ENCODE measurements at regions not wholly inside any gene's neighbourhood (a gene's known extent, or its start where the extent isn't known, plus 50 kb on each side); places are given as distances from the start of the nearest gene placed in this dataset.

GRCh38 chr3:90041995-90042394 is 934.6 kb downstream of the EPHA3 start (continued):
- TF ChIP-seq CTCF (IDR thresholded peaks at IDR 0.05; ENCODE audit: low read depth, low read length, missing input control) = no peak

GRCh38 chr3:90043287-90043686 is 935.9 kb downstream of the EPHA3 start:
- Histone ChIP-seq H3K9ac (ENCODE audit: low read depth in 1 of 2, low read length in 2 of 2) (no peak overlapping the region), H3K36me3 (ENCODE audit: control insufficient read depth in 4 of 4, insufficient read depth in 3 of 4, low read depth in 1 of 4, low read length in 3 of 4) (no peaks in the 10 kb centered on the region), H3K9me3 (ENCODE audit: control insufficient read depth in 4 of 4, low read length in 3 of 4) (no peaks in the 10 kb centered on the region), H3K27ac (ENCODE audit: low read depth in 1 of 2, low read length in 2 of 2) (no peak overlapping the region), H3K4me1 (ENCODE audit: control insufficient read depth in 4 of 4, insufficient read depth in 4 of 4, low read length in 3 of 4) (no peaks in the 10 kb centered on the region), H3K27me3 (ENCODE audit: control insufficient read depth in 4 of 4, insufficient read depth in 4 of 4, low read length in 3 of 4) (no peaks in the 10 kb centered on the region), H3K4me3 (ENCODE audit: low read depth in 1 of 3, low read length in 3 of 3) (no peak overlapping the region)
- WGBS = 70% methylated on average over 5 of the region's 5 CpGs
- TF ChIP-seq FOXA2 (IDR thresholded peaks at IDR 0.05) = no peak
- TF ChIP-seq NR2F2 (IDR thresholded peaks at IDR 0.05) = no peak
- TF ChIP-seq TAF1 (conservative IDR thresholded peaks at IDR 0.05) = no peak
- no peak for TF ChIP-seq FOXA1 (IDR thresholded peaks at IDR 0.05)
- TF ChIP-seq RXRA (IDR thresholded peaks at IDR 0.05) = no peak
- no peak for TF ChIP-seq ATF3 (IDR thresholded peaks at IDR 0.05)
- TF ChIP-seq YY1 (IDR thresholded peaks at IDR 0.05) = no peak
- TF ChIP-seq GABPA (IDR thresholded peaks at IDR 0.05 in 1 of 2, conservative IDR thresholded peaks at IDR 0.05 in 1 of 2) = no peak
- TF ChIP-seq SP1 (IDR thresholded peaks at IDR 0.05) = no peak
- no peak for DNase-seq (ENCODE audit: low spot score)

GRCh38 chr3:90044084-90044816 is 936.8 kb downstream of the EPHA3 start:
- no peak for DNase-seq (ENCODE audit: low spot score)
- no peak overlapping the region for H3K27ac ChIP-seq (ENCODE audit: low read depth in 1 of 2, low read length in 2 of 2)
- H3K36me3 ChIP-seq (ENCODE audit: control insufficient read depth in 4 of 4, insufficient read depth in 3 of 4, low read depth in 1 of 4, low read length in 3 of 4) = no peaks in the 10 kb centered on the region
- no peaks in the 10 kb centered on the region for H3K9me3 ChIP-seq (ENCODE audit: control insufficient read depth in 4 of 4, low read length in 3 of 4)
- H3K4me1 ChIP-seq (ENCODE audit: control insufficient read depth in 4 of 4, insufficient read depth in 4 of 4, low read length in 3 of 4) = no peaks in the 10 kb centered on the region
- TF ChIP-seq RAD21 (IDR thresholded peaks at IDR 0.05) = no peak
- TF ChIP-seq TAF1 (conservative IDR thresholded peaks at IDR 0.05) = no peak
- TF ChIP-seq SP1 (IDR thresholded peaks at IDR 0.05) = no peak
- no peak for TF ChIP-seq MAX (IDR thresholded peaks at IDR 0.05)
- TF ChIP-seq ZBTB33 (IDR thresholded peaks at IDR 0.05) = no peak
- no peak for TF ChIP-seq YY1 (IDR thresholded peaks at IDR 0.05)
- no peak for TF ChIP-seq ATF3 (IDR thresholded peaks at IDR 0.05)
- no peak for TF ChIP-seq CTCF (IDR thresholded peaks at IDR 0.05; ENCODE audit: low read depth, low read length, missing input control)
- no peak for TF ChIP-seq JUND (IDR thresholded peaks at IDR 0.05)
- TF ChIP-seq NR2F2 (IDR thresholded peaks at IDR 0.05) = no peak
- no peak for TF ChIP-seq FOXA2 (IDR thresholded peaks at IDR 0.05)
- TF ChIP-seq HNF4A (conservative IDR thresholded peaks at IDR 0.05) = no peak
- TF ChIP-seq GABPA (IDR thresholded peaks at IDR 0.05 in 1 of 2, conservative IDR thresholded peaks at IDR 0.05 in 1 of 2) = no peak
- TF ChIP-seq FOXA1 (IDR thresholded peaks at IDR 0.05) = no peak
- TF ChIP-seq, protein P1, sequence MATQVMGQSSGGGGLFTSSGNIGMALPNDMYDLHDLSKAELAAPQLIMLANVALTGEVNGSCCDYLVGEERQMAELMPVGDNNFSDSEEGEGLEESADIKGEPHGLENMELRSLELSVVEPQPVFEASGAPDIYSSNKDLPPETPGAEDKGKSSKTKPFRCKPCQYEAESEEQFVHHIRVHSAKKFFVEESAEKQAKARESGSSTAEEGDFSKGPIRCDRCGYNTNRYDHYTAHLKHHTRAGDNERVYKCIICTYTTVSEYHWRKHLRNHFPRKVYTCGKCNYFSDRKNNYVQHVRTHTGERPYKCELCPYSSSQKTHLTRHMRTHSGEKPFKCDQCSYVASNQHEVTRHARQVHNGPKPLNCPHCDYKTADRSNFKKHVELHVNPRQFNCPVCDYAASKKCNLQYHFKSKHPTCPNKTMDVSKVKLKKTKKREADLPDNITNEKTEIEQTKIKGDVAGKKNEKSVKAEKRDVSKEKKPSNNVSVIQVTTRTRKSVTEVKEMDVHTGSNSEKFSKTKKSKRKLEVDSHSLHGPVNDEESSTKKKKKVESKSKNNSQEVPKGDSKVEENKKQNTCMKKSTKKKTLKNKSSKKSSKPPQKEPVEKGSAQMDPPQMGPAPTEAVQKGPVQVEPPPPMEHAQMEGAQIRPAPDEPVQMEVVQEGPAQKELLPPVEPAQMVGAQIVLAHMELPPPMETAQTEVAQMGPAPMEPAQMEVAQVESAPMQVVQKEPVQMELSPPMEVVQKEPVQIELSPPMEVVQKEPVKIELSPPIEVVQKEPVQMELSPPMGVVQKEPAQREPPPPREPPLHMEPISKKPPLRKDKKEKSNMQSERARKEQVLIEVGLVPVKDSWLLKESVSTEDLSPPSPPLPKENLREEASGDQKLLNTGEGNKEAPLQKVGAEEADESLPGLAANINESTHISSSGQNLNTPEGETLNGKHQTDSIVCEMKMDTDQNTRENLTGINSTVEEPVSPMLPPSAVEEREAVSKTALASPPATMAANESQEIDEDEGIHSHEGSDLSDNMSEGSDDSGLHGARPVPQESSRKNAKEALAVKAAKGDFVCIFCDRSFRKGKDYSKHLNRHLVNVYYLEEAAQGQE (IDR thresholded peaks at IDR 0.05) = no peak
- no peak for TF ChIP-seq EGR1 (IDR thresholded peaks at IDR 0.05; ENCODE audit: low read depth in 2 of 2)
- TF ChIP-seq HNF4G (IDR thresholded peaks at IDR 0.05) = no peak
- TF ChIP-seq RXRA (IDR thresholded peaks at IDR 0.05) = no peak
- 46% methylated on average over 1 of the region's 1 CpG for WGBS
- no peaks in the 10 kb centered on the region for H3K27me3 ChIP-seq (ENCODE audit: control insufficient read depth in 4 of 4, insufficient read depth in 4 of 4, low read length in 3 of 4)
- no peak overlapping the region for H3K4me3 ChIP-seq (ENCODE audit: low read depth in 1 of 3, low read length in 3 of 3)
- H3K9ac ChIP-seq (ENCODE audit: low read depth in 1 of 2, low read length in 2 of 2) = no peak overlapping the region
